HG02678 (cell line): ENCODE measurements at regions not wholly inside any gene's neighbourhood (a gene's known extent, or its start where the extent isn't known, plus 50 kb on each side); places are given as distances from the start of the nearest gene placed in this dataset.

ENCODE experiments used
- ATAC-seq: cut with Tn5 transposase; IDR thresholded peaks from one replicate; pipeline ENCODE4 v1.9.1; 2021; ENCODE audit warnings: mild to moderate bottlenecking, moderate library complexity; ENCODE audit not compliant: unreplicated experiment

- no peak for ATAC-seq
These were observed 54.2 kb downstream of the TMEM100 start for GRCh38 chr17:55668312-55668920.

GRCh38 chr17:55666806-55667205 lies 55.9 kb downstream of the TMEM100 start:
- no peak for ATAC-seq

- peak; percentile 82 for ATAC-seq
These were observed 58.4 kb downstream of the TMEM100 start for GRCh38 chr17:55664287-55664686.

GRCh38 chr17:55663400-55663799 lies 59.3 kb downstream of the TMEM100 start:
- no peak for ATAC-seq

- no peak for ATAC-seq
These were observed 60.5 kb downstream of the TMEM100 start for GRCh38 chr17:55661963-55662834.

GRCh38 chr17:55661256-55661758 lies 61.4 kb downstream of the TMEM100 start:
- no peak for ATAC-seq

- no peak for ATAC-seq
These were observed 62.3 kb downstream of the TMEM100 start for GRCh38 chr17:55660178-55660886.

- ATAC-seq = no peak
These were observed 63.0 kb downstream of the TMEM100 start for GRCh38 chr17:55659661-55660060.

GRCh38 chr17:55655777-55656176 lies 66.9 kb downstream of the TMEM100 start:
- no peak for ATAC-seq

GRCh38 chr17:55654821-55655220 lies 67.8 kb downstream of the TMEM100 start:
- no peak for ATAC-seq

GRCh38 chr17:55654022-55654421 lies 68.6 kb downstream of the TMEM100 start:
- no peak for ATAC-seq

GRCh38 chr17:55652825-55653224 lies 69.8 kb downstream of the TMEM100 start:
- ATAC-seq = no peak

- ATAC-seq = no peak
These were observed 70.4 kb downstream of the TMEM100 start for GRCh38 chr17:55652114-55652823.

- ATAC-seq = no peak
These were observed 72.6 kb downstream of the TMEM100 start for GRCh38 chr17:55649957-55650597.

- ATAC-seq = no peak
These were observed 74.6 kb downstream of the TMEM100 start for GRCh38 chr17:55648086-55648485.

GRCh38 chr17:55645361-55645760 lies 77.3 kb downstream of the TMEM100 start:
- no peak for ATAC-seq

- ATAC-seq = no peak
These were observed 78.3 kb downstream of the TMEM100 start for GRCh38 chr17:55644346-55644745.

GRCh38 chr17:55642741-55643140 lies 79.9 kb downstream of the TMEM100 start:
- no peak for ATAC-seq

GRCh38 chr17:55641676-55642081 lies 81.0 kb downstream of the TMEM100 start:
- ATAC-seq = peak; percentile 57

- ATAC-seq = no peak
These were observed 83.6 kb downstream of the TMEM100 start for GRCh38 chr17:55639096-55639495.
